H1 (cell line): ENCODE measurements at regions not wholly inside any gene's neighbourhood (a gene's known extent, or its start where the extent isn't known, plus 50 kb on each side); places are given as distances from the start of the nearest gene placed in this dataset.

Source experiments
- CTCF ChIA-PET: fragments of 300-600 bp; sonication (Branson Sonifier 250); formaldehyde crosslinking; loops from one replicate; lab custom pipeline; 2021; ENCODE audit not compliant: partially characterized antibody; lab: Charles Lee
- POLR2A ChIA-PET: fragments of 300-600 bp; sonication (Branson Sonifier 250); formaldehyde crosslinking; loops from one replicate; lab custom pipeline; 2021; ENCODE audit warnings: inconsistent platforms; ENCODE audit not compliant: partially characterized antibody; lab: Charles Lee
- DNase-seq, 2 experiments: peaks; one replicate each; pipeline versions ENCODE4 v3.0.0 to v3.0.0-alpha.2; 2010 to 2022; ENCODE audit warnings: low spot score in 2 of 2, low read depth in 1 of 2, mixed read lengths in 1 of 2
- FAIRE-seq: peaks from 2 replicates; lab custom pipeline; 2011; peaks lifted over from hg19 to GRCh38; lab: Jason Lieb, UNC
- H2AFZ ChIP-seq: 2 replicates; pipeline ENCODE4 v1.8.1; 2012; ENCODE audit warnings: low read length, inconsistent platforms
- H2AK5ac ChIP-seq: 2 replicates; pipeline ENCODE4 v1.6.1; 2013; ENCODE audit warnings: low read depth, low read length
- H2BK120ac ChIP-seq: replicated peaks from 2 replicates; pipeline ENCODE3; 2013; ENCODE audit warnings: low read depth, low read length, inconsistent platforms
- H2BK12ac ChIP-seq: 2 replicates; pipeline ENCODE4 v1.6.1; 2013; ENCODE audit warnings: low read depth, low read length
- H2BK15ac ChIP-seq: 2 replicates; pipeline ENCODE4 v1.6.1; 2013; ENCODE audit warnings: low read length
- H2BK20ac ChIP-seq: 2 replicates; pipeline ENCODE4 v1.6.1; 2013; ENCODE audit warnings: low read length
- H2BK5ac ChIP-seq: 2 replicates; pipeline ENCODE4 v1.6.1; 2013; ENCODE audit warnings: low read depth, low read length
- H3K14ac ChIP-seq: 2 replicates; pipeline ENCODE4 v1.6.1; 2013; ENCODE audit warnings: inconsistent platforms; ENCODE audit not compliant: insufficient read length
- H3K18ac ChIP-seq: 2 replicates; pipeline ENCODE4 v1.6.1; 2013; ENCODE audit warnings: low read length; ENCODE audit errors: extremely low read depth
- H3K23ac ChIP-seq: 2 replicates; pipeline ENCODE4 v1.6.1; 2013; ENCODE audit warnings: inconsistent platforms; ENCODE audit not compliant: insufficient read length
- H3K23me2 ChIP-seq: 2 replicates; pipeline ENCODE4 v1.6.1; 2013; ENCODE audit warnings: low read depth, low read length
- H3K27ac ChIP-seq: 2 replicates; pipeline ENCODE4 v1.6.1; 2011; ENCODE audit warnings: low read depth, low read length, inconsistent platforms
- H3K27me3 ChIP-seq, 4 experiments: replicated peaks in 1 of 4; 1 replicate in 1 of 4; 2 replicates in 3 of 4; pipeline versions ENCODE4 v1.6.1 to v1.8.1; 2011 to 2013; ENCODE audit warnings: low read length in 3 of 4, mild to moderate bottlenecking in 3 of 4, inconsistent platforms in 2 of 4, mixed read lengths in 2 of 4, moderate library complexity in 1 of 4; ENCODE audit not compliant: control insufficient read depth in 3 of 4, insufficient read depth in 3 of 4; ENCODE audit errors: extremely low read depth in 1 of 4
- H3K36me3 ChIP-seq, 4 experiments: 2 replicates each; pipeline versions ENCODE4 v1.6.1 to v1.8.1; 2011 to 2013; ENCODE audit warnings: mild to moderate bottlenecking in 4 of 4, low read length in 3 of 4, moderate library complexity in 2 of 4, control low read depth in 1 of 4, inconsistent platforms in 1 of 4; ENCODE audit not compliant: insufficient read depth in 4 of 4, control insufficient read depth in 2 of 4
- H3K4ac ChIP-seq: replicated peaks from 2 replicates; pipeline ENCODE3; 2013; ENCODE audit warnings: low read length, low read depth, mixed read lengths, inconsistent platforms; ENCODE audit not compliant: insufficient read length
- H3K4me1 ChIP-seq, 4 experiments: replicated peaks in 1 of 4; 1 replicate in 1 of 4; 2 replicates in 3 of 4; pipeline versions ENCODE4 v1.6.1 to v1.8.1; 2011 to 2013; ENCODE audit warnings: low read length in 3 of 4, inconsistent platforms in 2 of 4, mixed read lengths in 1 of 4; ENCODE audit not compliant: insufficient read depth in 4 of 4, control insufficient read depth in 3 of 4
- H3K4me2 ChIP-seq, 2 experiments: 2 replicates each; pipeline versions ENCODE4 v1.6.1 to v1.8.1; 2011 to 2013; ENCODE audit warnings: low read depth in 2 of 2, low read length in 2 of 2, control low read depth in 1 of 2, inconsistent platforms in 1 of 2, mild to moderate bottlenecking in 1 of 2; ENCODE audit not compliant: insufficient read depth in 1 of 2
- H3K4me3 ChIP-seq, 4 experiments: fragments of 200-600, 300-600 bp in 1 of 4; sonication (generic), shearing (Covaris generic), sonication (Bioruptor Twin) in 1 of 4; 2 replicates each; pipeline versions ENCODE4 v1.5.1 to v1.8.1; 2011 to 2016; ENCODE audit warnings: low read length in 4 of 4, low read depth in 3 of 4, control low read depth in 2 of 4, inconsistent platforms in 2 of 4, mild to moderate bottlenecking in 2 of 4, mixed read lengths in 1 of 4, moderate library complexity in 1 of 4; ENCODE audit not compliant: insufficient read depth in 2 of 4; ENCODE audit errors: extremely low read depth in 1 of 4
- H3K56ac ChIP-seq: replicated peaks from 2 replicates; pipeline ENCODE3; 2013; ENCODE audit warnings: low read depth, mild to moderate bottlenecking, mixed read lengths, low read length, inconsistent platforms; ENCODE audit not compliant: insufficient read length
- H3K79me1 ChIP-seq: 2 replicates; pipeline ENCODE4 v1.6.1; 2013; ENCODE audit warnings: low read depth, low read length, control low read depth
- H3K79me2 ChIP-seq, 2 experiments: 2 replicates each; pipeline versions ENCODE4 v1.6.1 to v1.8.1; 2012 to 2013; ENCODE audit warnings: low read length in 2 of 2, mild to moderate bottlenecking in 2 of 2, inconsistent platforms in 1 of 2; ENCODE audit not compliant: insufficient read depth in 2 of 2, control insufficient read depth in 1 of 2
- H3K9ac ChIP-seq, 4 experiments: replicated peaks in 1 of 4; 1 replicate in 1 of 4; 2 replicates in 3 of 4; pipeline versions ENCODE4 v1.6.1 to v1.8.1; 2011 to 2013; ENCODE audit warnings: low read depth in 3 of 4, low read length in 3 of 4, control low read depth in 2 of 4, mild to moderate bottlenecking in 2 of 4, moderate library complexity in 2 of 4, inconsistent platforms in 1 of 4; ENCODE audit errors: extremely low read depth in 1 of 4
- H3K9me3 ChIP-seq, 2 experiments: 2 replicates each; pipeline versions ENCODE4 v1.6.1 to v1.8.1; 2012 to 2013; ENCODE audit warnings: mild to moderate bottlenecking in 2 of 2, moderate library complexity in 2 of 2, control low read depth in 1 of 2, inconsistent platforms in 1 of 2, low read depth in 1 of 2, low read length in 1 of 2, mixed read lengths in 1 of 2; ENCODE audit not compliant: insufficient read depth in 2 of 2
- H4K20me1 ChIP-seq, 2 experiments: replicated peaks in 1 of 2; 2 replicates each; pipeline versions ENCODE3 to v1.8.1; 2011 to 2013; ENCODE audit warnings: inconsistent platforms in 2 of 2, low read length in 2 of 2, mild to moderate bottlenecking in 1 of 2; ENCODE audit not compliant: insufficient read depth in 2 of 2, control insufficient read depth in 1 of 2
- H4K5ac ChIP-seq: 2 replicates; pipeline ENCODE4 v1.6.1; 2013; ENCODE audit warnings: low read length, low read depth, mixed read lengths, inconsistent platforms; ENCODE audit not compliant: insufficient read length
- H4K8ac ChIP-seq: 2 replicates; pipeline ENCODE4 v1.8.0; 2013; ENCODE audit warnings: mild to moderate bottlenecking, moderate library complexity, low read length, inconsistent platforms; ENCODE audit not compliant: insufficient read depth; ENCODE audit errors: extremely low read depth
- H4K91ac ChIP-seq: replicated peaks from 2 replicates; pipeline ENCODE3; 2013; ENCODE audit warnings: low read length, mixed read lengths, inconsistent platforms; ENCODE audit not compliant: insufficient read length
- CHD2 ChIP-seq: IDR thresholded peaks from 2 replicates; pipeline ENCODE4 v1.6.1; 2012; ENCODE audit warnings: low read length, improper control_type of control experiment
- EP300 ChIP-seq, 2 experiments: IDR thresholded peaks; 1 replicate in 1 of 2; 2 replicates in 1 of 2; pipeline ENCODE4 v1.6.1; 2011 to 2012; ENCODE audit warnings: low read depth in 2 of 2, low read length in 2 of 2, mild to moderate bottlenecking in 2 of 2, borderline replicate concordance in 1 of 2, inconsistent platforms in 1 of 2, moderate library complexity in 1 of 2
- GTF2F1 ChIP-seq: IDR thresholded peaks from 2 replicates; pipeline ENCODE4 v1.6.1; 2012; ENCODE audit warnings: low read depth, low read length, improper control_type of control experiment, borderline replicate concordance
- JUND ChIP-seq: IDR thresholded peaks from 2 replicates; pipeline ENCODE4 v1.6.1; 2011; ENCODE audit warnings: mild to moderate bottlenecking, improper control_type of control experiment, low read length
- KDM1A ChIP-seq: fragments of 200-600, 300-600 bp; sonication (generic); IDR thresholded peaks from 2 replicates; pipeline ENCODE4 v1.7.1; 2016; ENCODE audit warnings: mild to moderate bottlenecking, low read length, borderline replicate concordance
- SIX5 ChIP-seq: IDR thresholded peaks from 2 replicates; pipeline ENCODE4 v1.6.1; 2011; ENCODE audit warnings: mild to moderate bottlenecking, low read depth, low read length
- TAF7 ChIP-seq: optimal IDR thresholded peaks from 2 replicates; pipeline ENCODE3; 2011; ENCODE audit warnings: low read depth, mild to moderate bottlenecking, inconsistent platforms, low read length, moderate library complexity, borderline replicate concordance
- ZNF274 ChIP-seq: IDR thresholded peaks from 2 replicates; pipeline ENCODE4 v1.7.0; 2012; ENCODE audit warnings: low read length, borderline replicate concordance; ENCODE audit errors: extremely low read depth
- WGBS, 2 experiments: shearing (Covaris generic) in 1 of 2; methylation state at CpG; one replicate each; pipeline versions ENCODE4 v1.1.6 to v1.1.7; 2013 to 2015; ENCODE audit warnings: low lambda C conversion rate in 2 of 2, mixed read lengths in 2 of 2, inconsistent platforms in 1 of 2, low coverage in 1 of 2, missing lambda C conversion rate in 1 of 2; ENCODE audit not compliant: insufficient replicate concordance in 2 of 2, insufficient coverage in 1 of 2, insufficient read length in 1 of 2; ENCODE audit errors: extremely low coverage in 1 of 2, missing lambda C conversion rate in 1 of 2; 5-methylcytosine and 5-hydroxymethylcytosine counted together
- TF ChIP-seq, protein P1 (sequence below): IDR thresholded peaks from 2 replicates; pipeline ENCODE4 v1.6.1; 2011; ENCODE audit warnings: low read length, improper control_type of control experiment

DNA sequence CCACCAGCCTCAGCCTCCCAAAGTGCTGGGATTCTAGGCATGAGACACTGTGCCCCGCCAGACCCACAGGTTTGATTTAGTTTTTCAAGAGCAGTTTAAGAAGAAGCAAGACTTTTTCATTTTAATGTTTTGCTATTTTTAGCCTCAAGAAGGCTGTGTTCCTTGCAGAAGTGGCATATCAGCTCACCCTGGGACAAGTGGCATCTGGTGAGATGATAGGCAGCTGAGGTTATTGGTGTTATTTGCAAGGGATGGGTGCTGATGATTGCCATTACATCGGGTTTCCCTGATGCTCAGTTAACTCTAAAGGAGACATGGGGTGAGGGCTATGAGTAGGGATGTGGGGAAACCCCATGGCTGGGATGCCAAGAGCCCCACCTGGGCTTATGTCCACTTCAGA is 120.4 kb downstream of the MXRA5 start:
- H3K9ac ChIP-seq: no peak overlapping the region
- no peak overlapping the region for H4K91ac ChIP-seq
- H2BK15ac ChIP-seq: no peak overlapping the region
- H3K23ac ChIP-seq: no peak overlapping the region
- DNase-seq (no peak), FAIRE-seq (no peak)
- H4K20me1 ChIP-seq: no peaks in the 10 kb centered on the region
- no peak overlapping the region for H3K56ac ChIP-seq
- POLR2A ChIA-PET: no interaction called here
- no peak overlapping the region for H2AK5ac ChIP-seq
- no peak overlapping the region for H3K4ac ChIP-seq
- H2BK20ac ChIP-seq: no peak overlapping the region
- no peak overlapping the region for H2BK120ac ChIP-seq
- TF ChIP-seq, protein P1, sequence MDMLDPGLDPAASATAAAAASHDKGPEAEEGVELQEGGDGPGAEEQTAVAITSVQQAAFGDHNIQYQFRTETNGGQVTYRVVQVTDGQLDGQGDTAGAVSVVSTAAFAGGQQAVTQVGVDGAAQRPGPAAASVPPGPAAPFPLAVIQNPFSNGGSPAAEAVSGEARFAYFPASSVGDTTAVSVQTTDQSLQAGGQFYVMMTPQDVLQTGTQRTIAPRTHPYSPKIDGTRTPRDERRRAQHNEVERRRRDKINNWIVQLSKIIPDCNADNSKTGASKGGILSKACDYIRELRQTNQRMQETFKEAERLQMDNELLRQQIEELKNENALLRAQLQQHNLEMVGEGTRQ: no peak
- TF ChIP-seq GTF2F1: no peak
- TF ChIP-seq SIX5: no peak
- TF ChIP-seq ZNF274: no peak
- TF ChIP-seq KDM1A: no peak
- TF ChIP-seq JUND: no peak
- no peak for TF ChIP-seq TAF7
- no peak for TF ChIP-seq CHD2
- TF ChIP-seq EP300 (IDR thresholded peaks at IDR 0.05; ENCODE audit: borderline replicate concordance in 1 of 2, low read depth in 2 of 2, low read length in 2 of 2): no peak
- H2AFZ ChIP-seq: no peak overlapping the region
- H2BK12ac ChIP-seq: no peak overlapping the region
- H3K23me2 ChIP-seq: no peaks in the 10 kb centered on the region
- 90% methylated on average over 2 of the region's 2 CpGs; no CpG with 5 or more reads in 1 of the 2 experiments for WGBS, 2 experiments
- no peak overlapping the region for H2BK5ac ChIP-seq
- no peak overlapping the region for H4K5ac ChIP-seq
- no peaks in the 10 kb centered on the region for H3K36me3 ChIP-seq
- H3K79me2 ChIP-seq: no peaks in the 10 kb centered on the region
- CTCF ChIA-PET: interaction anchor here (0.6 kb wide), 1 partner anchor 350 kb away, joined by 3 read pairs; no protein-coding TSS in a partner anchor
- H4K8ac ChIP-seq: no peak overlapping the region
- no peaks in the 10 kb centered on the region for H3K4me1 ChIP-seq
- no peak overlapping the region for H3K18ac ChIP-seq
- H3K79me1 ChIP-seq: no peaks in the 10 kb centered on the region
- no peak overlapping the region for H3K4me2 ChIP-seq
- no peak overlapping the region for H3K14ac ChIP-seq
- no peak overlapping the region for H3K27ac ChIP-seq
- no peaks in the 10 kb centered on the region for H3K9me3 ChIP-seq
- H3K27me3 ChIP-seq: no peaks in the 10 kb centered on the region
- no peak overlapping the region for H3K4me3 ChIP-seq
